CD4-positive, alpha-beta T cell (primary cell): ENCODE measurements at regions not wholly inside any gene's neighbourhood (a gene's known extent, or its start where the extent isn't known, plus 50 kb on each side); places are given as distances from the start of the nearest gene placed in this dataset.
A peak's percentile ranks its signal among the peaks of the same experiment; 100 is the strongest.

ENCODE experiments used
- ATAC-seq: fragments of 200-7000 bp; cut with Tn5 transposase; one replicate; pipeline ENCODE4 v1.10.0; 2022; ENCODE audit warnings: mild to moderate bottlenecking; ENCODE audit not compliant: poor library complexity
- CTCF ChIA-PET: fragments of 350-600 bp; sonication (Branson Sonifier 250); formaldehyde crosslinking; loops from one replicate; lab custom pipeline; 2021; ENCODE audit warnings: antibody characterized with exemption, inconsistent platforms; lab: Charles Lee
- POLR2A ChIA-PET: fragments of 350-600 bp; sonication (Branson Sonifier 250); formaldehyde crosslinking; loops from one replicate; lab custom pipeline; 2021; ENCODE audit warnings: antibody characterized with exemption, inconsistent platforms; lab: Charles Lee
- DNase-seq, 14 experiments: peaks; one replicate each; pipeline ENCODE4 v3.0.0-alpha.2; 2013 to 2020; ENCODE audit warnings: mixed read lengths in 2 of 14
- H3K27ac ChIP-seq, 2 donors: one replicate each; pipeline versions ENCODE4 v1.5.1 to v1.7.0; 2013; ENCODE audit warnings: low read length in 2 of 2, low read depth in 1 of 2, mild to moderate bottlenecking in 1 of 2
- H3K27me3 ChIP-seq, 2 experiments: 1 replicate in 1 of 2; 2 replicates in 1 of 2; pipeline versions ENCODE4 v1.6.1 to v1.7.0; 2013; ENCODE audit warnings: low read length in 2 of 2, control low read depth in 1 of 2, mild to moderate bottlenecking in 1 of 2, moderate library complexity in 1 of 2; ENCODE audit not compliant: insufficient read depth in 2 of 2, control insufficient read depth in 1 of 2
- H3K36me3 ChIP-seq: one replicate; pipeline ENCODE4 v1.6.1; 2013; ENCODE audit warnings: low read length, control low read depth; ENCODE audit not compliant: insufficient read depth
- H3K4me1 ChIP-seq: one replicate; pipeline ENCODE4 v1.6.1; 2013; ENCODE audit warnings: low read length, control low read depth; ENCODE audit not compliant: insufficient read depth
- H3K4me3 ChIP-seq: one replicate; pipeline ENCODE4 v1.5.1; 2013; ENCODE audit warnings: mild to moderate bottlenecking, low read length, moderate library complexity
- H3K9me3 ChIP-seq, 2 experiments: 1 replicate in 1 of 2; 2 replicates in 1 of 2; pipeline versions ENCODE4 v1.6.1 to v1.7.0; 2013; ENCODE audit warnings: low read length in 2 of 2, mild to moderate bottlenecking in 2 of 2, control low read depth in 1 of 2, moderate library complexity in 1 of 2; ENCODE audit not compliant: control insufficient read depth in 1 of 2, insufficient read depth in 1 of 2
- H3K27ac Mint-ChIP-seq: one replicate; pipeline ENCODE4 v1.8.0; 2020; ENCODE audit warnings: mixed read lengths
- H3K27me3 Mint-ChIP-seq: one replicate; pipeline ENCODE4 v1.8.0; 2021; ENCODE audit warnings: mixed read lengths
- H3K36me3 Mint-ChIP-seq: one replicate; pipeline ENCODE4 v1.8.0; 2021; ENCODE audit warnings: low read depth, mixed read lengths
- H3K4me1 Mint-ChIP-seq: one replicate; pipeline ENCODE4 v1.8.0; 2021; ENCODE audit warnings: low read depth, mixed read lengths
- H3K4me3 Mint-ChIP-seq: one replicate; pipeline ENCODE4 v1.8.0; 2020; ENCODE audit warnings: mild to moderate bottlenecking, mixed read lengths
- H3K9me3 Mint-ChIP-seq: one replicate; pipeline ENCODE4 v1.8.0; 2020; ENCODE audit warnings: mixed read lengths
- CTCF ChIP-seq: fragments of 200-600 bp; IDR thresholded peaks from one replicate; pipeline ENCODE4 v1.8.0; 2022; ENCODE audit warnings: antibody characterized with exemption, mild to moderate bottlenecking
- intact Hi-C, 2 experiments: fragments of 100-400 bp; cut with DNase I in 1 of 2; cut with micrococcal nuclease in 1 of 2; formaldehyde crosslinking; loops; one replicate each; pipeline versions ENCODE4 v1.15.1 to v1.9.0; 2023 to 2025; cut with DNase I, micrococcal nuclease

DNA sequence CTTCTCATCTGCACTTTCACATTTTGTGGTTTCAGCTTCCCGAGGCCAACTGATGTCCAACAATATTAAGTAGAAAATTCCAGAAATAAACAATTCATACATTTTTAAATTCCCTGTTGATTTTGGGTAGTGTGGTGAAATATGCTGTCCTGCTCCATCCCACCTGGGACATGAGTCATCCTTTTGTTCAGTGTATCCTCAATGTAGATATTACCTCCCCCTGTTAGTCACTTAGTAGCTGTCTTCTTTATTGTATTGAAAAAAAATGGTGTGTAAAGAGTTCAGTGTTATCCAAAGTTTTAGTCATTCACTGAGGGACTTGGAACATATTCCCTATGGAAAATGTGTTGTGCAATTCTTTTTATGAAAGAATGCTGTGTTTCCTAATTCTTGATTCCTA lies 348.1 kb downstream of the SOCS6 start:
- H3K27me3 ChIP-seq: no peaks in the 10 kb centered on the region
- H3K4me3 ChIP-seq: no peak overlapping the region
- ChIA-PET POLR2A (interaction anchor here (1.5 to 3.2 kb wide), 2 partner anchors 11 to 15 kb away, joined by 9 to 13 read pairs; no protein-coding TSS in a partner anchor), CTCF (no interaction called here)
- no peaks in the 10 kb centered on the region for H3K36me3 ChIP-seq
- intact Hi-C loops: no loop called here
- ATAC-seq (no peak), DNase-seq (no peak)
- no peak for TF ChIP-seq CTCF
- H3K27ac ChIP-seq: no peak overlapping the region
- Mint-ChIP-seq H3K27ac (no peak overlapping the region), H3K36me3 (no peaks in the 10 kb centered on the region), H3K4me1 (peaks cover 32% of the 10 kb centered on the region), H3K9me3 (peaks cover 4% of the 10 kb centered on the region), H3K4me3 (no peak overlapping the region), H3K27me3 (no peaks in the 10 kb centered on the region)
- peaks cover 6% of the 10 kb centered on the region for H3K4me1 ChIP-seq
- H3K9me3 ChIP-seq: no peaks in the 10 kb centered on the region

DNA sequence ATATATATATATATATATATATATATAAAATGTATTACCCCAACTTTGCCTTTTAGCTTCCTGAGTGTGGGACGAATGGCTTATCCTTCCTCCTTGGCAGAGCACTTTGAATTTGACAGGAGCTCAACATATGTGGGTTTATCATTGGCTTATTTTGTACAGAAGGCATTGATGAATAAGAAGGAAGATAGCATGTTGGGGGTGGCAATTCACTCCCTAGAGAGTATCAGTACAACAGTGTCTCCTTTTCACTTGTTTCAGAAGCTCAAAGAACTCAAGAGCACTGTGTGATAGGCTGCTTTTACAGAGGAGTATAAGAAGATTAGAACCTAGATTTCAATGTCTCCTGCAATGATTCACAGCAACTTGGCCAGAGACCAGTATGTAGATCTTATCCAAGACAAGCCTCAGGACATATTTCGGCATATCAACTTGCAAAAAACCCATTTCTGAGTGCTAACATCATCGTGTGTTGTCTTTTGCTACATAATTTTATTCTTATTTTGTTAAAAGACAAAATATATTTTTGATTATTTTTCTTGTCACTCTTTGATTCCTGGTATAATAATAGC lies 345.8 kb downstream of the SOCS6 start:
- ChIA-PET POLR2A (interaction anchor here (3.2 kb wide), 1 partner anchor 13 kb away, joined by 13 read pairs; no protein-coding TSS in a partner anchor), CTCF (no interaction called here)
- intact Hi-C loops: loop anchor here in 1 of 2 experiments (5.0 kb wide), 2 partner anchors 38 to 78 kb away; no protein-coding TSS in a partner anchor
- H3K27me3 ChIP-seq: no peaks in the 10 kb centered on the region
- no peak for DNase-seq
- no peak overlapping the region for H3K27ac ChIP-seq
- H3K9me3 ChIP-seq: no peaks in the 10 kb centered on the region
- Mint-ChIP-seq H3K4me3 (no peak overlapping the region), H3K27ac (peak overlapping the region; percentile 14), H3K4me1 (peaks cover 32% of the 10 kb centered on the region), H3K36me3 (no peaks in the 10 kb centered on the region), H3K9me3 (peaks cover 8% of the 10 kb centered on the region), H3K27me3 (no peaks in the 10 kb centered on the region)
- ATAC-seq: no peak
- no peak for TF ChIP-seq CTCF
- peaks cover 3% of the 10 kb centered on the region for H3K4me1 ChIP-seq
- H3K36me3 ChIP-seq: no peaks in the 10 kb centered on the region
- H3K4me3 ChIP-seq: no peak overlapping the region

DNA sequence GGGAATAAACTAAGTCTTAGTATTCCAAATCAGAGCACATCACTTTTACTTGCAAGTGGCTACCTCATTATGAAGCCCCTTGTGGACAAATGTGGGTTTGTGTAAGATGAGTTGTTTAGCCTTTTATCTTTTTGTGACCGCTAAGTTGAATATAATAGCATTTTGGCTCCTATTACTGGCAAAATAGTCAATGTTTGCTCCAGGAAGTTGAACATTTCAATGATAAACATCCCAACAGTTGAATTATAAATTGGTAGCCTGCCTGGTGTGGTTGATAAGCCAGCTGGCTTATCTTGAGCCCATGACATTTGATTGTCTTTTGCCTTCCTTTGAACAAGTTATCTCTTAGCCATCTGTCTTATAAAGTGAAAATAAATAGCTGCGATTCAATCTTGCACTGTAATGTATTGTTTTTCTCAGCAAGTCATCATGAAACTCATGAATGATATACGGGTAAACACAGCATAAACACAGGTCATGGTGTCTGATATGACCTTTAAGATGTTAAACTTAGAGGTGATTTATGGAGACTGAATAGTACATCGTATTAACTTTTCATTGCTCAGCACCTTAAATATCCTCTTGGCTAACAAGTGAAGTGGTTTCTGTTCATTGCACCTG lies 338.4 kb downstream of the SOCS6 start:
- peaks cover 64% of the 10 kb centered on the region for H3K4me1 Mint-ChIP-seq
- DNase-seq: no peak
- H3K27ac Mint-ChIP-seq: no peak overlapping the region
- no peak overlapping the region for H3K4me3 Mint-ChIP-seq
- Histone ChIP-seq H3K36me3 (no peaks in the 10 kb centered on the region), H3K4me1 (peaks cover 15% of the 10 kb centered on the region), H3K4me3 (no peak overlapping the region), H3K27ac (no peak overlapping the region), H3K27me3 (no peaks in the 10 kb centered on the region), H3K9me3 (no peaks in the 10 kb centered on the region)
- TF ChIP-seq CTCF: no peak
- intact Hi-C loops: no loop called here
- H3K27me3 Mint-ChIP-seq: no peaks in the 10 kb centered on the region
- ChIA-PET POLR2A (interaction anchor here (0.8 to 2.5 kb wide), 3 partner anchors 9 to 45 kb away, joined by 3 to 9 read pairs (median 3); no protein-coding TSS in a partner anchor), CTCF (no interaction called here)
- no peak for ATAC-seq
- H3K9me3 Mint-ChIP-seq: peaks cover 4% of the 10 kb centered on the region
- H3K36me3 Mint-ChIP-seq: peaks cover 11% of the 10 kb centered on the region
